Right lung (tissue), 2 donors: ENCODE measurements at regions not wholly inside any gene's neighbourhood (a gene's known extent, or its start where the extent isn't known, plus 50 kb on each side); places are given as distances from the start of the nearest gene placed in this dataset.
"Not testable (repeated sequence)": the region's sequence is repeated elsewhere in the genome, so short reads cannot be mapped to it uniquely, and the experiment has no call there.

Source experiments
- DNase-seq, 2 donors: peaks; one replicate each; pipeline ENCODE4 v3.0.0-alpha.2; 2013

DNA sequence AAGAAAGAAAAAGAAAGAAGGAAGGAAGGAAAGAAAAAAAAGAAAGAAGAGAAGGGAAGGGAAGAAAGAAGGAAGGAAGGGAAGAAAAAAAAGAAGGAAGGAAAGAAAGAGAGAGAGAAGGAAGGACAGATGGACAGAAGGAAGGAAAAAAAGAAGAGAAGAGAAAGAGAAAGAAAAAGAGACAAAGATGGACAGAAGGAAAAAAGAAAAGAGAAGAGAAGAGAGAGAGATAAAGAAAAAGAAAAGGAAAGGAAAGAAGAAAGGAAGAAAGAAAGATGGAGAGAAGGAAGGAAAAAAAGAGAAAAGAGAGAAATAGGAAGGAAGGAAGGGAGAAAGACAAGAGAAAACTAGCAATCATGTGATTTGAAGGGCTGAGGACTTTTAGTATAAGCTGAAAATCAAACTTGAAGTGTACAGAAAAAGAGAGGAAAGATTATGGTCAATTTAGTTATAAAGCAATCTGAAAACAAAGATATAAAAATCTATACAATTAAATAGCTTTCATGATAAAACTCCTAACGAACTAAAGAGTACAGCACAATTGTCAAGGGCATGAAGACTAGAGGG, 115.3 kb downstream of the LTN1 start:
- DNase-seq: no peak

DNA sequence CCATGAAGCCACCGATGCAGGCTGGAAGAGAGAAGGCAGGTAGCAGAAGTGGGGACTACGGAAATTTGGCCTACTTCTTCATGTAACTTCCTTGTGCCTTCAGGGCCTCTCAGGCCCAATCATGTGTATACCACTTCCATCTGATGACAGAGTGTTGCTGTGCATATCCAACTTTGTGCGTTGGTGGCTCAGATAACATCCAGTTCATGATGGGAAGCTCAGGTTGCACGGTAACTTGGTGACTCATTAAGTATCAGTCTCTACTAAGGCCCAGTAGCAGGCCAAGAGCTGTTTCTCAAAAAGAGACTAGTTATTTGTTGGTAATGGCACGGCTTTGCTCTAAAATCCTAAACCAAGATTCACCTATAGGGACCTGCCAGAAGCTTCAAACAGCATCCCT, 117.6 kb downstream of the LTN1 start:
- DNase-seq: no peak

DNA sequence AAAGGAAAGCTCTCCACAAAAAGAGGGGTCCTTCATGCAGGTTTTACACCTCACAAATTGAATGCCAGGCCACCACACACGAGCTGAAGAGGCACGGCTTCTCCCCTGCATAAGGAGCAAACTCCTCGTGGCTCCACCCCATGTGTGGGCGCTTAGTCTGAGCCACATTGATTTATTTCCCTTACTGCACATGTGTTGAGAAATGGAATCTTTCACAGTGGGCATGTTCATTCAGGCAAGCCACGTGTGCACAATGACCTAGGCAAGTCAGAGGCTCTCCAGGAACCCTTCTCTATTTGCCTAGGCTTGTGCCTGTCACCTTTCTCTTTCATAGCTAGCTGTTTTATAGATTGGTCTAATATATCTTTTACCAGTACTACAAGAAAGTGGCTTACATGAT, 120.5 kb downstream of the LTN1 start:
- no peak for DNase-seq

DNA sequence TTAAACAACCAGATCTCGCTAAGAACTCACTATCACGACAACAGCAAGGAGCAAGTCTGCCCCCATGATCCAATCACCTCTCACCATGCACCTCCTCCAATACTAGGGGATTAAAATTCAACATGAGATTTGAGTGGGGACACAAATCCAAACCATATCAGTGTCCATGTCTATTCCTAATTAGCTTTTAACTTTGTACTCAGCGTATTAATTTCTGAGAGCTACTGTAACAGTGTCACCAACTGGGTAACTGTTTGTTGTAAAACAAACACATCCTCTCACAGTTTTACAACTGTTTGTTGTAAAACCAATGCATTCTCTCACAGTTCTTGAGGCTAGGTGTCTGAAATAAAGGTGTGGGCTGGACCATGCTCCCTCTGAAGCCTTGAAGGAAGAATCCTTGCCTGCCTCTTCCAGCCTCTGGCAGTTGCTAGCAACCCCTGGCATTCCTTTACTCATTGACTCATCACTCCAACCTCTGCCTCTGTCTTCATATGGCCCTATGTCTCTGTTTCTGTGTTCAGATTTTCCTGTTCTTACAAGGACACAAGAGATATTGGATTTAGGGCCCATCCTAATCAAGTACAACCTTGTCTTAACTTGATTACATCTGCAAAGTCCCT, 121.2 kb downstream of the LTN1 start:
- DNase-seq: no peak

DNA sequence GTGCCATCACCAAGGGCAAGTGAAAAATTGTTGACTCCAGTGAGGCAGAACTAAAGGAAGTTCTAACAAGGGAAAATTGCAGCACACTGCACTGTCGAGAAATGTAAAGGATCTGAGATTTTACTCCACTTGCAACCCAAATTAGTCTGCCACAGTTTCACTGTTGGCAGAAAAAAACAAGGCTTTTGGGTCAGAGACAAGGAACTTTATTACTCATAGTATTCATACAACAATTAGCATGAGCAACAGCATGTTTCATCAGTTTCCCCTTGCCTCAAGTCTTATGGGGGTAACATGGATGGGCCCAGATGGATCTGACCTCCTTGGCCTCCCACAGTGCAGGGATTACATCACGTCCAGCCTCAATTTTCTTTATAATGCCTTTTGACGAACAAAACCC, 125.3 kb downstream of the LTN1 start:
- DNase-seq: no peak

DNA sequence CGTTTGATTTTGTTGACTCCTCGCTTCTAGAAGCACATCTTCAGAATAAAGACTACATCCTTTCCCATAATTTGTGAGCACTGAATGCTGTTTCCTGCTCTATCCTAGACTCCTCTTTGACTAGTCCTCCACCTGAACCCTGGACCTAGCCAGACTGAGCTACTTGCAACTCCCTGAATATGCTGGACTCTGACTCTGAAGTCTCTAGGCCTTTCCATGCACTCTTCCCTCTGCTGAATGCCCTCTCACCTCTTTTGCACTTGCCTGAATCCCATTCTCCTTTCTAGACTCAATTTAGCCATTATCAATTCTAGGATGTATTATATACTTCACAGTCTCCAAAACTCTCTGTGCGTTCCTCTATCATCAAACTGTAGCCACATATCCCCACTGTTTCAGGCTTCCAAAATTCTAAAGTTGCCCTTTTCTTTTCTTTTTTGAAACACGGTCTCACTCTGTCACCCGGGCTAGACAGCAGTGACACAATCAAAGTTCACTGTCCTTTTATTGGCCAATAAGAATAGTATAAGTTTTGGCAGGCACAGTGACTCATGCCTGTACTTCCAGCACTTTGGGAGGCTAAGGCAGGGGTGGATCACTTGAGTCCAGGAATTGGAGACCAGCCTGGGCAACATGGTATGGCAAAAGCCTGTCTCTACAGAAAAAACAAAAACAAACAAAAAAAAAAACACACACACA, 127.0 kb downstream of the LTN1 start:
- no peak for DNase-seq

DNA sequence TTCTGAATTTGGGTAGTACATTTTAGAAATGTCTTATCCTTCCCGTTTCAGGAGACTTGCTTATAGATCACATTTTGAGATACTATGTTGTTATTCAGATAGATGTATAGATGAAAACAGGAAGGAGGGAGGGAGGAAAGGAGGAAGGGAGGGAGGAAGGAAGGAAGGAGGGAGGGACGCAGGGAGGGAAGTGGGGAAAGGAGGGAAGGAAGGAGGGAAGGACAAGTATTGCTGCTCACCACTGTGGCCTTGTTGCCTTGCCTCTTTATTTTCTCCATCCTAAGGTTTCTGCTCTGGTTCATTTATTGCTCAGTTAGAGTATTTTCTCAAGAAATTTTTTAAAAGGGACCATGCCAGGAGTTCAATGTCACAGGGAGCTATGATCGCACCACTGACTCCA, 134.3 kb downstream of the LTN1 start:
- DNase-seq: no peak

DNA sequence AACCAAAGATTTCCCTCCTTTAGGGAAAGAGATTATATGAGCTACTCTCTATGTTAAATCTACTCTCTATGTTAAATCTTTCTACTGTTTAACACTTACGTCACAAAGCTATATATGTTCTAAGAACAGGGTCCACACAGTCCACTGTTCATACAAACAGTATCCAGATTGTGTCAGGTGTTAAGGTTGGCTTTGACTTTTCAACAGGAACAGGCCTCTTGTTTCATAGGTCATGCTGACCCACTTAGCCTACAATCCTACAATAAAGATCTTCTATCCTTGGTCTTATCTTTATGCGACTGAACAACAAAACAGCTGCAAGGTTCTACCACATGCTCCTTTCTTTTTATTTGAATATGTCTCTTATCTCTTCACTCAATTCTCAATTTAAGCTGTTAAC, 134.9 kb downstream of the LTN1 start:
- no peak for DNase-seq

DNA sequence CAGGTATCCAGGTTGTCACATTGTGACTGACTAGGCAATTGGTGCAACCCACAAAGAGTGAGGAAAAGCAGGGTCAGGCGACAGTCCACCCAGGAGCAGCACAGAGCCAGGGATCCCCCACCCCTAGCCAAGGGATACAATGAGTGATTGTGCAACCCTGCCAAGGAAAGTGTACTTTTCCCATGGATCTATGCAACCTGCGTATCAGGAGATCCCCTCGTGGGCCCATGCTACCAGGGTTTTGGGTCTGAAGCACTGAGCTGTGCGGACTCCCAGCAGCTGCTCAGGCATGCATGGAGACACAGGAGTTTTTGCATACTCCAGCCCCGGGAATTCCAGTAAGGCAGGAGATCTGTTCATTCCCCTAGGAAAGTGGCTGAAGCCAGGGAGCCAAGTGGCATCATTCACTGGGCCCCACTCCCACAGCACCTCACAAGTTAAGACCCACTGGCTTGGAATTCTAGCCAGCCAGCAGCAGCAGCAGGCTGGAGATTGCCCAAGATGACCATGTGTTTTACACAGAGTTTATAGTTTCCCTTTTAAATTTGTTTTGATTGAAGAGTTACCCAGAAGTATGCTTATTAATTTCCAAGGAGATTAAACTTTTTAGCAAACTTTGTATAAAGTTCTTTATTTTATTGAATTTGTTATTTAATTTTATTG, 136.0 kb downstream of the LTN1 start:
- peak in 1 of 2 donors; percentile 4 for DNase-seq

DNA sequence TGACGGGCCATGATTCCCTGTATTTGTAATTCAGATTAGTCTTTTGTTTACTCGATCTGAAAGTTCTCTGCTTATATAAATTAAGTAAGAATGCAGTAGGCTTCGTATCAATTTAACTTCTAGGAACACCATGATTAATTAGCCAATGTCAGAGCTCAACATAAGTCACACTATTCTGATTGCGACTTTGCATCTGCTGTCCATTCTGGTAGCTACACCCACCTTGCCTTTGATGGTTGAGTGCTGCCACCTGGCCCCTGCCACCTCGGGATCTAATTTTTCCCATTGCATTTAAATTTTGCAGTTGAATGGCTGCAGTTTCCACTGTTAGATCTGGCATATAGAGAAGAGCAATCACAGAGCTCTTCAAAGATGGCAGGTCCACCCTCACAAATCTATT, 140.0 kb downstream of the LTN1 start:
- DNase-seq: no peak

DNA sequence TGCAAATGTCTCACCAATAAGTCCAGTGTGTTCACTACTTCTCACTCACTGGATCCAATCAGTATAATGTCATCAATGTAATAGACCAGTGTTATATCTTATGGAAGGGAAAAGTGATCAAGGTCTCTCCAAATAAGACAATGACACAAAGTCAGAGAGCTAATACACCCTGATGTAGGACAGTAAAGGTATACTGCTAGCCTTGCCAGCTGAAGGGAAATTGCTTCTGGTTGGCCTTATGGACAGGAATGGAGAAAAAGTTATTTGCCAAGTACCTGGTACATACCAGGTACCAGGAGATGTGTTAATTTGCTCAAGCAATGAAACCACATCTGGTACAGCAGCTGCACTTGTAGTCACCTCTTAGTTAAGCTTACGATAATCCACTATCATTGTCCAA, 141.0 kb downstream of the LTN1 start:
- no peak for DNase-seq

DNA sequence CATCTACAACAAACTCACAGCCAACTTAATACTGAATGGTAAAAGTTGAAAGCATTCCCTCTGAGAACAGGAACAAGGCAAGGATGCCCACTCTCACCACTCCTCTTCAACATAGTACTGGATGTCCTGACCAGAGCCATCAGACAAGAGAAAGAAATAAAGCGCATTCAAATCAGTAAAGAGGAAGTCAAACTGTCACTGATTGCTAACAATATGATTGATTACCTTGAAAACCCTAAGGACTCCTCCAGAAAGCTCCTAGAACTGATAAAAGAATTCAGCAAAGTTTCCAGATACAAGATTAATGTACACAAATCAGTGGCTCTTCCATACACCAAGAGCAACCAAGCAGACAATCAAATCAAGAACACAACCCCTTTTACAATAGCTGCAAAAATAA, 153.4 kb downstream of the LTN1 start:
- not testable (repeated sequence) for DNase-seq

DNA sequence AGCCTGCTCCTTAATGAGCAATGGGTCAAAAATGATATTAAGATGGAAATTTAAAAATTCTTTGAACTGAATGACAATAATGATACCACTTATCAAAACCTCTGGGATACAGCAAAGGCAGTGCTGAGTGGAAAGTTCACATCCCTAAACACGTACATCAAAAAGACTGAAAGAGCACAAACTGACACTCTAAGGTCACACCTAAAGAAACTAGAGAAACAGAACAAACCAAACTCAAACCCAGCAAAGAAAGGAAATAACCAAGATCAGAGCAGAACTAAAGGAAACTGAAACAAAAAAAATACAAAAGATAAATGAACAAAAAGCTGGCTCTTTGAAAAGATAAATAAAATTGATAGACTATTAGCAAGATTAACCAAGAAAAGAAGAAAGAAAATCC, 155.3 kb downstream of the LTN1 start:
- not testable (repeated sequence) for DNase-seq

DNA sequence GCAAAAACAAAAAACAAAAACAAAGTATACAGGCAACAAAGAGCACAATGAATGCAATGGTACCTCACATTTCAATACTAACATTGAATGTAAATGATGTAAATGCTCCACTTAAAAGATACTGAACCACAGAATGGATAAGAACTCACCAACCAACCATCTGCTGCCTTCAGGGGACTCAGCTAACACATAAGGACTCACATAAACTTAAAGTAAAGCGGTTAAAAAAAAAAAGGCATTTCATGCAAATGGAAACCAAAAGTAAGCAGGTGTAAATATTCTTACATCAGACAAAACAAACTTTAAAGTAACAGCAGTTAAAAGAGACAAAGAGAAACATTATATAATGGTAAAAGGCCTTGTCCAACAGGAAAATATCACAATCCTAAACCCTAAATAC, 156.1 kb downstream of the LTN1 start:
- DNase-seq: not testable (repeated sequence)

DNA sequence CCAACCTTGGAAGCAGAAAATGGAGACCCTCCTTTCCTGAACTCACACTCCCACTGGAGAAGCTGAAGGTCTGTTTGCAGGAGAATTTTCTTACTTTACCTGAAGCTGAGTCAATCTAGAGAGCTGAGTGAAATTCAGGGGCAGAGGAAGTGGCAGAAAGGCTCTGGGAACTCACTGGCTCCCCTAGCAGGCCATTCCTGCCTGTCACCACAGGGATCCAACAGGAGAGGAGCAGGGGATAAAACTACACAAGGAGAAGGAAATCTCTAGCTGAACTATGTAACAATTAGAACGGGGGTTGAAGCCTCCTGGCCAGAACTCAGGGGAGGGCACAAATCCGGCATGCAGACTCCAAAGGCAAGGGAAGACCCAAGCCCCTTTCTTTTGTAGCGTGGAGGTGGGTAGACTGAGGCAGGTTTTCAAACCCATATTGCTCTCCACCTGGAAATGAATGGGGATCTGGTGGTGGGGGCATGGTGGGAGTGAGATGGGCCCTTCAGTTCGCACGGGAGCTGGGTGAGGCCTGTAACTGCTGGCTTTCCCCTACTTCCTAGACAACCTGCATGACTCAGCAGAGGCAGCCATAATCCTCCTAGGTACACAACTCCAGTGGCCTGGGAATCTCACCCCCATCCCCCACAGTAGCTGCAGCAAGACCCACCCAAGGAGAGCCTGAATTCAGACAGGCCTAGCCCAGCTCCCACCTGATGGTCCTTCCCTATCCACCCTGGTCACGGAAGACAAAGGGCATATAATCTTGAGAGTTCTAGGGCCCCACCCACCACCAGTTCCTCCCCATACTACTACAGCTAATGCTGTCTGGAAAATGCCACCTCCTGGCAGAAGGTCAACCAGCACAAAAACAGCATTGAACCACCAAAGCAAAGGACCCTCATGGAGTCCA, 158.1 kb downstream of the LTN1 start:
- no peak for DNase-seq

DNA sequence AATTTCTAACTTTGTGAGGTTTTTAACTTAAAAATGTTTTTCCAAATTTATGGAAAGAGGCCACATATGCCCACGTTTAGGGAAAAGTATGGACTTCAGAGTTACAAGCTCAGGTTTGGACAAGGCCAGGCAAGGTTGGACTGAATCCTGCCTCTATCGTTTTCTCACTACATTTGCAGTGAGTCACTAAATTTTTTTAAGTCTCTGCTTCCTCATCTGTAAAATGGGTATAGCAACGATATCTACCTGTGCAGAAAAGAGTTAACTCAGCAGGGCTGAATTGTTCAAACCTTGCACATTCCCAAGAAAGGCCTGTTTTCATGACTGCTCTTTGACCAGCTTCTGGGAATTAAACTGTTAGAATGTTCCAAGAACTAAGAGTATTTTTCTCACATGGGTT, 159.1 kb downstream of the LTN1 start:
- DNase-seq: no peak

DNA sequence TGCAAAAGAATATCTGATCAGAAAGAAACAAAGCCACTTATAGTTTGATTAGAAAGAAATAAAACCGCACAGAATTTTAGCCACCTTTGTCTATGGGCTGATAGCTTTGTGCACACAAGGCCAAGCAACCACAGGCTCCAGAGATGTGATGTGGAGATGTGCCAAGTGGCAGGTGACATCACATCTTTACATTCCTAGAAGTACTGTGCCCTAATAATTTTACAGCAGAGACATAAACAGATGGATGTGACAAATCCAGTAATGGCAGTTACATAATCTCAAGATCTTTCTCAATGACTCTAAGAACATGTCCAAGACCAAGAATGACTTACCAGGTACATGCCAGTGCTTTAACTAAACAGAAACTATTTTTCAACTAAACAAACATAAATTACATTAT, 159.5 kb downstream of the LTN1 start:
- DNase-seq: no peak

DNA sequence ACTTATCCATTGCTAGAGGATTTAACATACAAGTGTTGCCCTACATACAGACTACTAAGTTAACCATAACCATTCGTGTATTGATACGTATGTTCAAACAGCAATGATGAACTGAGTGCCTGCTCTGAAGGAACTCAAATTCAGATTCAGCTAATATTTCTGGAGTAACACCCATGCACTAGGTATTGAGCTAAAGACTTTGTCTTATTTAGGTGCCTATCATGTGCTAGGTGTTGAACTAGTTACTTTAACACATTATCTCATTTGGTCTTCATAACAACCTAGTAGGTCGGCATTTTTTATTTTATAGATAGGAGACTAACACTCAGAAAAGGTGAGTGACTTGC, 160.0 kb downstream of the LTN1 start:
- no peak for DNase-seq

DNA sequence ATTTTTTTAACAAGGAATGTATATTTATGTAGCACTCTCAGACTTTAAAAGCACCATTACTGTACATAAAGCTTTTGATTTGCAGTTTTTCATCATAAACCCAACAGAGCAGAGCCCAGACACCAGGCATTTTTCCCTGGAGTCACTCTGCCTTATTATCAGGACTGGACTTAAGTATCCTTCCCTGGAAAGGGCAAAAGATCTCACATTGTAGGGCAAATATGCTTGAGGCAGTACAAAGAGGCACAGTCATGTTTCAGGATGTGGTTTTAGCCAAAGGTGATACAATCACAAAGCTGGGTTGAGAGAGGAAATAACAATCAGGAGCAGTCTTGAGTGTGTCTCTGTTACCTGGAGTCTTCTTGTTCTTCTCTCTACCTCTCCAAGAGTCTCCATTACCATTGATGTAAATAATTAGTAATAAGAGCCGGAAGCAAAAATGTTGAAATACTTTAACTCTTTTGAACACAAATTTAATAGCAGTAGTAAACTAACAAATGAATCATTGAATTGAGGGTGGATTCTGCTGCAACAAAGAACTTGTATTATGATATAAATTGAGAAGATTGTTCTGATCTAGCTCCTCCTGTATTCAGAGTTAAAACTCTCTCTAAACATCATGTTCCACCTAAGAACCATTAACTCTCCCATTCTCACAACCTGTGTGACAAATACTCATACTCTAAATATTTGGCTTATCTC, 160.5 kb downstream of the LTN1 start:
- no peak for DNase-seq

DNA sequence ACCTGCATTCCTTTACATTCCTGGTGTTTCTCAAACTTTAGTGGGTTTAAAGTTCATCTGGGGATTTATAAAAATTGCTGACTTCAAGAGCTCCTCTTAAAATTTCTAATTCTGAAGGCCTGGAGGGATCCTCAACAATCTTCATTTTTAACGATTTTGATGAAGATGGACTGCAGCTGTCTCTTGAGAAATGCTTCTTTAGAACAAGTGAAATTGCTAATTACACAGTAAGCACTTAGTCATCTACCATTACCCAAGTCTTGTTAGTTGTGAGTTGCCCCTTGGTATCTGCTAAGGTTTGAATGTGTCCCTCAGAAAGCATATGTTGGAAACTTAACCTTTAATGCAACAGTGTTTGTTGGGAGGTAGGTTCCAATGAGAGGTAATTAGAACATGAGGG, 163.7 kb downstream of the LTN1 start:
- no peak for DNase-seq

DNA sequence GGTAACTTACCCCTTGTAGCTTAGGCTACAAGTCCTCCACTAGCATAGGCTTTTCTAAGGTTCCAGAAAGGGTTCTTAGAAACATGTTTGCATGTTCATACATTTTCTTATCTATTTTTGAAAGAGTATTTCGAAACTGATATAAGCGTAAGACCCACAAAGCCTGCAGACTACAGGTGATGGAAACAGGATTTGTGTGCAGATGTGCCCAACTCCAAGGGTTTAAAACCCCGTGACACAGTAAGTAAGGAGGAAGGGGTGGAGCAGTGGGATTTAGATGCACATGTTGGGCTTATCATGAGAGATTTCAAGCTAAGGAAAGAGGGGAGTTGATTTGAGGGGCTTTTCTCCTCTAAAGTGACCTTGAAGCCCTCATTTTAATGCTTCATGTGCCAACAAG, 164.7 kb downstream of the LTN1 start:
- DNase-seq: no peak

DNA sequence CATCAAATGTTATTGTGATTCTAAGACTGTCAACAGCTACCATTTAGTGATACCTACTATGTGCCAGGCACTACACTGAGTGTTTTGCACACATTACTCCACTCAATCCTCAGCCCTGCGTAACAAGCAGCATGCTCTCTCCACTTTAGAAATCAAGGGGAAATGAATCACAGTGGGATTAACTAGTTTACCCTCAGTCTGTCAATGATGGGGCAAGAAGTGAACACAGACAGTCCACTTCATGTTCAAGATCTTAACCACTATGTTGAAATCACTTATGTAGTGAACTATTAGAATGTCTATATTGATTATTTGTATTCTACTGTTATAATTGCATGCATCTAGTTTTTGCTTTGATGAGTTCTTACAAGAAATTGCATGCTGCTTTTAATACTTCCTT, 165.3 kb downstream of the LTN1 start:
- no peak for DNase-seq
